ENCODE measurements at regions not wholly inside any gene's neighbourhood (a gene's known extent, or its start where the extent isn't known, plus 50 kb on each side); places are given as distances from the start of the nearest gene placed in this dataset.
"Not testable (repeated sequence)": the region's sequence is repeated elsewhere in the genome, so short reads cannot be mapped to it uniquely, and the experiment has no call there.

GRCh38 chr7:125823538-125823937, 893.9 kb upstream of the POT1 start:
- Histone ChIP-seq H3K27ac (ENCODE audit: poor library complexity, severe bottlenecking) (no peak overlapping the region), H3K36me3 (ENCODE audit: low read depth) (no peaks in the 10 kb centered on the region), H3K27me3 (ENCODE audit: insufficient read depth, poor library complexity, severe bottlenecking) (no peaks in the 10 kb centered on the region), H3K4me3 (ENCODE audit: severe bottlenecking) (no peak overlapping the region), H3K4me1 (ENCODE audit: insufficient read depth, poor library complexity, severe bottlenecking) (no peaks in the 10 kb centered on the region), H3K9me3 (ENCODE audit: severe bottlenecking) (no peaks in the 10 kb centered on the region)
- no peak for DNase-seq (ENCODE audit: low spot score)
- no peak for TF ChIP-seq CTCF (IDR thresholded peaks at IDR 0.05; ENCODE audit: poor library complexity, severe bottlenecking)
- ATAC-seq (ENCODE audit: low read depth): no peak

GRCh38 chr7:125820495-125820894, 890.9 kb upstream of the POT1 start:
- DNase-seq (ENCODE audit: low spot score) (no peak), ATAC-seq (ENCODE audit: low read depth) (no peak)
- Histone ChIP-seq H3K9me3 (ENCODE audit: severe bottlenecking) (no peaks in the 10 kb centered on the region), H3K4me3 (ENCODE audit: severe bottlenecking) (no peak overlapping the region), H3K36me3 (ENCODE audit: low read depth) (no peaks in the 10 kb centered on the region), H3K27ac (ENCODE audit: poor library complexity, severe bottlenecking) (no peak overlapping the region), H3K27me3 (ENCODE audit: insufficient read depth, poor library complexity, severe bottlenecking) (no peaks in the 10 kb centered on the region), H3K4me1 (ENCODE audit: insufficient read depth, poor library complexity, severe bottlenecking) (no peaks in the 10 kb centered on the region)
- TF ChIP-seq CTCF (IDR thresholded peaks at IDR 0.05; ENCODE audit: poor library complexity, severe bottlenecking): no peak

GRCh38 chr7:125814100-125814499, 884.5 kb upstream of the POT1 start:
- Histone ChIP-seq H3K4me3 (ENCODE audit: severe bottlenecking) (no peak overlapping the region), H3K36me3 (ENCODE audit: low read depth) (no peaks in the 10 kb centered on the region), H3K4me1 (ENCODE audit: insufficient read depth, poor library complexity, severe bottlenecking) (no peaks in the 10 kb centered on the region), H3K27ac (ENCODE audit: poor library complexity, severe bottlenecking) (no peak overlapping the region), H3K27me3 (ENCODE audit: insufficient read depth, poor library complexity, severe bottlenecking) (no peaks in the 10 kb centered on the region), H3K9me3 (ENCODE audit: severe bottlenecking) (no peaks in the 10 kb centered on the region)
- no peak for DNase-seq (ENCODE audit: low spot score)
- no peak for TF ChIP-seq CTCF (IDR thresholded peaks at IDR 0.05; ENCODE audit: poor library complexity, severe bottlenecking)
- no peak for ATAC-seq (ENCODE audit: low read depth)

- not testable (repeated sequence) for H3K36me3 ChIP-seq (ENCODE audit: low read depth); H3K9me3 ChIP-seq (ENCODE audit: severe bottlenecking); ATAC-seq (ENCODE audit: low read depth); H3K27ac ChIP-seq (ENCODE audit: poor library complexity, severe bottlenecking); H3K27me3 ChIP-seq (ENCODE audit: insufficient read depth, poor library complexity, severe bottlenecking); H3K4me3 ChIP-seq (ENCODE audit: severe bottlenecking); H3K4me1 ChIP-seq (ENCODE audit: insufficient read depth, poor library complexity, severe bottlenecking); DNase-seq (ENCODE audit: low spot score)
These were observed 876.9 kb upstream of the POT1 start for GRCh38 chr7:125806491-125806890.

GRCh38 chr7:125804273-125804672, 874.6 kb upstream of the POT1 start:
- DNase-seq (ENCODE audit: low spot score) (no peak), ATAC-seq (ENCODE audit: low read depth) (no peak)
- Histone ChIP-seq H3K36me3 (ENCODE audit: low read depth) (no peaks in the 10 kb centered on the region), H3K4me1 (ENCODE audit: insufficient read depth, poor library complexity, severe bottlenecking) (no peaks in the 10 kb centered on the region), H3K4me3 (ENCODE audit: severe bottlenecking) (no peak overlapping the region), H3K27me3 (ENCODE audit: insufficient read depth, poor library complexity, severe bottlenecking) (peaks cover 4% of the 10 kb centered on the region), H3K27ac (ENCODE audit: poor library complexity, severe bottlenecking) (no peak overlapping the region), H3K9me3 (ENCODE audit: severe bottlenecking) (no peaks in the 10 kb centered on the region)
- no peak for TF ChIP-seq CTCF (IDR thresholded peaks at IDR 0.05; ENCODE audit: poor library complexity, severe bottlenecking)
